Thoracic aorta (tissue), 2 donors: ENCODE measurements at regions not wholly inside any gene's neighbourhood (a gene's known extent, or its start where the extent isn't known, plus 50 kb on each side); places are given as distances from the start of the nearest gene placed in this dataset.

Experiments
- ATAC-seq: fragments of 150-250 bp; one replicate; pipeline ENCODE4 v1.8.0; 2017; ENCODE audit warnings: low read depth; ENCODE audit not compliant: insufficient number of reproducible peaks, low FRiP score
- DNase-seq: peaks from one replicate; pipeline ENCODE4 v3.0.0-alpha.2; 2020; ENCODE audit warnings: low spot score
- H3K27ac ChIP-seq, 2 donors: fragments of 200-600 bp; sonication (generic); 1 replicate in 1 of 2; 2 replicates in 1 of 2; pipeline ENCODE4 v1.5.1; 2016; ENCODE audit warnings: mild to moderate bottlenecking in 2 of 2, moderate library complexity in 2 of 2
- H3K27me3 ChIP-seq: fragments of 200-600 bp; sonication (generic); replicated peaks from 2 replicates; pipeline ENCODE4 v1.6.0; 2016; ENCODE audit warnings: mild to moderate bottlenecking; ENCODE audit not compliant: insufficient read depth
- H3K36me3 ChIP-seq: fragments of 200-600 bp; sonication (generic); one replicate; pipeline ENCODE4 v1.5.1; 2016
- H3K4me1 ChIP-seq, 2 donors: fragments of 200-600 bp; sonication (generic); 1 replicate in 1 of 2; 2 replicates in 1 of 2; pipeline versions ENCODE4 v1.5.1 to v1.6.0; 2016; ENCODE audit warnings: low read depth in 2 of 2, mild to moderate bottlenecking in 1 of 2; ENCODE audit not compliant: control insufficient read depth in 1 of 2
- H3K4me3 ChIP-seq: fragments of 200-600 bp; sonication (generic); 2 replicates; pipeline ENCODE4 v1.5.1; 2016; ENCODE audit warnings: mild to moderate bottlenecking
- H3K9me3 ChIP-seq: fragments of 200-600 bp; sonication (generic); 2 replicates; pipeline ENCODE4 v1.5.1; 2016
- TF ChIP-seq, protein P1 (sequence below): fragments of 200-600 bp; sonication (generic); IDR thresholded peaks from one replicate; pipeline ENCODE4 v1.5.1; 2019; ENCODE audit warnings: antibody characterized with exemption

DNA sequence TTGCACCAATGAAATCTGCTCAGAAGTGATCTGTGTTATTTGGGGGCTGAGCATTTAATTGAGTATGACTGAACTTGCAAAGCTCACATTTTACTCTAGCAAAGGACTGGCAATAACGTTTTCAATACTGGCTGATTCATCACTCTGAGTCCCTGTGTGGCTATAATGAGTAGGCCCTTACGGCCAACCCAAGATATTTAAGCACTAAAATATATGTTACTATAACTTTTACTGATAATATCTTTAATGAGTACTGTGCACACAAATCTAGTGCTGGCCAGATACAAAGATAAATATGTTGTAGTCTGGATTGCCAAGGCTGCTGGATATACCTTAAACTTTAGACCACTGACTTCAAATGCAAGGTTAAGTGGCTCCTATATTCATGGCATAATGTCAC, 436.4 kb upstream of the KCNMB2 start:
- no peaks in the 10 kb centered on the region for H3K27me3 ChIP-seq
- H3K4me1 ChIP-seq = peaks cover 0 to 11% of the 10 kb centered on the region in 2 donors
- H3K27ac ChIP-seq = no peak overlapping the region
- TF ChIP-seq, protein P1, sequence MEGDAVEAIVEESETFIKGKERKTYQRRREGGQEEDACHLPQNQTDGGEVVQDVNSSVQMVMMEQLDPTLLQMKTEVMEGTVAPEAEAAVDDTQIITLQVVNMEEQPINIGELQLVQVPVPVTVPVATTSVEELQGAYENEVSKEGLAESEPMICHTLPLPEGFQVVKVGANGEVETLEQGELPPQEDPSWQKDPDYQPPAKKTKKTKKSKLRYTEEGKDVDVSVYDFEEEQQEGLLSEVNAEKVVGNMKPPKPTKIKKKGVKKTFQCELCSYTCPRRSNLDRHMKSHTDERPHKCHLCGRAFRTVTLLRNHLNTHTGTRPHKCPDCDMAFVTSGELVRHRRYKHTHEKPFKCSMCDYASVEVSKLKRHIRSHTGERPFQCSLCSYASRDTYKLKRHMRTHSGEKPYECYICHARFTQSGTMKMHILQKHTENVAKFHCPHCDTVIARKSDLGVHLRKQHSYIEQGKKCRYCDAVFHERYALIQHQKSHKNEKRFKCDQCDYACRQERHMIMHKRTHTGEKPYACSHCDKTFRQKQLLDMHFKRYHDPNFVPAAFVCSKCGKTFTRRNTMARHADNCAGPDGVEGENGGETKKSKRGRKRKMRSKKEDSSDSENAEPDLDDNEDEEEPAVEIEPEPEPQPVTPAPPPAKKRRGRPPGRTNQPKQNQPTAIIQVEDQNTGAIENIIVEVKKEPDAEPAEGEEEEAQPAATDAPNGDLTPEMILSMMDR = no peak
- H3K4me3 ChIP-seq = no peak overlapping the region
- no peak for DNase-seq
- no peak for ATAC-seq
- no peaks in the 10 kb centered on the region for H3K36me3 ChIP-seq
- H3K9me3 ChIP-seq = no peaks in the 10 kb centered on the region

DNA sequence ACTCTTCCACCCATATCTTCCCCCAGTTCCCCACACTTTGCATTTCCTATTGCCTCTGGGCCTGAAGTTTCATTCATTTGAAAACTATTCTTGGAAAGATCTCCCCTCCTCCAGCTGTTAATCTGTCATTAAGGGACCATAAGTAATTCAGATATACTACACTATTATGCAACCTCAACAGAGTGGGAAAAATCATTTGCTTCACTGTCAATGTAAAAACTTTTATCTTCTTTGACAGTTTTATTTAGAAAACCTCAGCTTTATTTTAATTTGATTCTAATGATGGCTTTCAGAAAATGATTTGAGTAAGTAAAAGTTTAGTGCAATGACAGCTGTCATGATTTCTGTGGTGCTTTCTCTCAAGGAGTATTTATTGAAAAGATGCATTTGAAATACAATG, 435.3 kb upstream of the KCNMB2 start:
- ATAC-seq (no peak), DNase-seq (no peak)
- Histone ChIP-seq H3K27me3 (no peaks in the 10 kb centered on the region), H3K4me1 (peaks cover 0 to 11% of the 10 kb centered on the region in 2 donors), H3K36me3 (no peaks in the 10 kb centered on the region), H3K27ac (no peak overlapping the region), H3K9me3 (no peaks in the 10 kb centered on the region), H3K4me3 (no peak overlapping the region)
- TF ChIP-seq, protein P1 = no peak

DNA sequence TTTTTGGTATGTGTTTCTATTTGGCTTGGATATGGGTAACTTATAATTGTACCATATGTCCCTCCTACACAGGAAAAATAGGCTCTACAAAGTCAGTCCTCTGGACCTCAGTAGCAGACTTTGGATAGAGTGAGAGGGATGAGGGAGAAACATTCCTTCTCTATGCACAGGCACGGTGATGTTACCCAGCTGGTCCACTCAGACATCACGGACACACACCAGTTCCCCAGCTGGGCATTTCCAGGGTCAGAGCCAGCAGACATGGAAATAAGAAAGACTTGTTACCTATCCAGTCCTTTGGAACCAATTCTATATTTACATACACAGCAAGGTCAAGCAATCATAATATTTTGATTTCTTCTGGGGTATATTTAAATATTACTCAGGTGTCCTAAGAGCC, 433.1 kb upstream of the KCNMB2 start:
- TF ChIP-seq, protein P1 = no peak
- ATAC-seq (no peak), DNase-seq (no peak)
- H3K9me3 ChIP-seq = no peaks in the 10 kb centered on the region
- H3K27me3 ChIP-seq = no peaks in the 10 kb centered on the region
- H3K36me3 ChIP-seq = no peaks in the 10 kb centered on the region
- no peak overlapping the region for H3K27ac ChIP-seq
- no peak overlapping the region for H3K4me3 ChIP-seq
- peaks cover 0 to 11% of the 10 kb centered on the region in 2 donors for H3K4me1 ChIP-seq

DNA sequence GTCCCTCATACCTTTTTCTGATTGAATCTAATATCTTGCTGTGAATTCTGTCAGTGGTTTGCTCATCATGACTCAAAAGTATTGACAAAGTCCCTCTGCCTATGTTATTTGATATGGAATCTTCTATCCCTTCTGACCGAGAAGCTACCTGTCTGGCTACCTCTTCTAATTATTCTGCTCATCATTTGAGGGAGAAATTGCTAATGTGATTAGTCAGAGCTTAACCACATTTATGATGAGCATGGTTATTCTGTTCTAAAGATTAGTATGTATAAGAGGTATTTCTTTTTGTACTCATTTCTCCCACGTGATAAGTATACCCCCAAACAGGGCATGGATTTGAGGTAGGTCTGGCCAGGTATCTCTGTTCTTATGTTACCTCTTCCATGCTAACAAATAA, 428.4 kb upstream of the KCNMB2 start:
- H3K9me3 ChIP-seq = no peaks in the 10 kb centered on the region
- no peak overlapping the region for H3K4me3 ChIP-seq
- no peaks in the 10 kb centered on the region for H3K36me3 ChIP-seq
- H3K4me1 ChIP-seq = no peaks in the 10 kb centered on the region
- H3K27ac ChIP-seq = no peak overlapping the region
- no peaks in the 10 kb centered on the region for H3K27me3 ChIP-seq
- ATAC-seq (no peak), DNase-seq (no peak)
- TF ChIP-seq, protein P1 = no peak

DNA sequence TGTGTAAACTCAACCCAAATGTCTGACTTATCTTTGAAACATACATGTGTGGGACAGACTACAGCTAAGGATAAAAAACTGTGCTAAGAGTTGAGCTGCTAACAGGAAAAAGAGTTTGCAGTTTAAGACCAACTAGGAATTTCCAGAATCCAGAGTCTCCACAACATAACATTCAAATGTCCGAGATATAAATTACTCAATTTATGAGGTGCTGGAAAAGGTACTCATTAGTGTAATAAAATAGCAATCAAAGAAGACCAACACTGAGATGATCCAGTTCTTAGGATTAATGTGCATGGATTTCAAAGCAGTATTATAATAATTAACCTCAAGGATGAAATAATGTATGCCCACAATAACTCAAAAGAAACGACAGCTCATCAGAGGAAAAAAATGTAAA, 426.5 kb upstream of the KCNMB2 start:
- no peaks in the 10 kb centered on the region for H3K36me3 ChIP-seq
- DNase-seq (no peak), ATAC-seq (no peak)
- TF ChIP-seq, protein P1 = no peak
- no peaks in the 10 kb centered on the region for H3K27me3 ChIP-seq
- H3K4me3 ChIP-seq = no peak overlapping the region
- no peaks in the 10 kb centered on the region for H3K4me1 ChIP-seq
- H3K9me3 ChIP-seq = no peaks in the 10 kb centered on the region
- H3K27ac ChIP-seq = no peak overlapping the region
